ENCODE measurements at regions not wholly inside any gene's neighbourhood (a gene's known extent, or its start where the extent isn't known, plus 50 kb on each side); places are given as distances from the start of the nearest gene placed in this dataset.

GRCh38 chr4:24203926-24204325, 314.1 kb upstream of the PPARGC1A start:
- TF ChIP-seq, protein P1, sequence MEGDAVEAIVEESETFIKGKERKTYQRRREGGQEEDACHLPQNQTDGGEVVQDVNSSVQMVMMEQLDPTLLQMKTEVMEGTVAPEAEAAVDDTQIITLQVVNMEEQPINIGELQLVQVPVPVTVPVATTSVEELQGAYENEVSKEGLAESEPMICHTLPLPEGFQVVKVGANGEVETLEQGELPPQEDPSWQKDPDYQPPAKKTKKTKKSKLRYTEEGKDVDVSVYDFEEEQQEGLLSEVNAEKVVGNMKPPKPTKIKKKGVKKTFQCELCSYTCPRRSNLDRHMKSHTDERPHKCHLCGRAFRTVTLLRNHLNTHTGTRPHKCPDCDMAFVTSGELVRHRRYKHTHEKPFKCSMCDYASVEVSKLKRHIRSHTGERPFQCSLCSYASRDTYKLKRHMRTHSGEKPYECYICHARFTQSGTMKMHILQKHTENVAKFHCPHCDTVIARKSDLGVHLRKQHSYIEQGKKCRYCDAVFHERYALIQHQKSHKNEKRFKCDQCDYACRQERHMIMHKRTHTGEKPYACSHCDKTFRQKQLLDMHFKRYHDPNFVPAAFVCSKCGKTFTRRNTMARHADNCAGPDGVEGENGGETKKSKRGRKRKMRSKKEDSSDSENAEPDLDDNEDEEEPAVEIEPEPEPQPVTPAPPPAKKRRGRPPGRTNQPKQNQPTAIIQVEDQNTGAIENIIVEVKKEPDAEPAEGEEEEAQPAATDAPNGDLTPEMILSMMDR (IDR thresholded peaks at IDR 0.05) = no peak
- ATAC-seq (no peak), DNase-seq (no peak)
- Histone ChIP-seq H3K4me1 (ENCODE audit: low read depth) (no peaks in the 10 kb centered on the region), H3K9me3 (no peaks in the 10 kb centered on the region), H3K36me3 (ENCODE audit: low read depth) (no peaks in the 10 kb centered on the region), H3K4me3 (no peak overlapping the region)
- intact Hi-C loops (cut with DNase I, micrococcal nuclease) = no loop called here

DNA sequence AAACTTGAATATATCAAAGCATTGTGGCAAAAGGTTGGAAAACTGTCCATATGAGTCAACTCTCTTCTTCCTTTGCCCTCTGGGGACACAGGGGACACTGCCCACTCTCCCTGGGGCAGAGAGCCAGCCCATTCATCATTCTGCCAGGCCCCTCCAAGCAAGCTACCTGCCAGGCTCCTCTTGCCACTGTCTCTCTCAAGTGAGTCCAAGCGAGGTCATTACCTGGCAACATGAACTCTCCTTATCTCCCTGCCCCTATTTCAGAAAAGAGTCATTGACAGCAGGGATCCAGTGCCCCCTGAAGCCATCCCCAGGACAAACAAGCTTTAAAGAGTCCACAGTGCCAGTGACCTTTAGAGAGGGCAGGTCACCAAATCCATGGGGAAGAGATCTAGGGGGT, 312.7 kb upstream of the PPARGC1A start:
- intact Hi-C loops (cut with DNase I, micrococcal nuclease) = no loop called here
- TF ChIP-seq, protein P1 (IDR thresholded peaks at IDR 0.05) = no peak
- H3K4me3 ChIP-seq = no peak overlapping the region
- H3K9me3 ChIP-seq = no peaks in the 10 kb centered on the region
- ATAC-seq (no peak), DNase-seq (no peak)
- no peaks in the 10 kb centered on the region for H3K4me1 ChIP-seq (ENCODE audit: low read depth)
- H3K36me3 ChIP-seq (ENCODE audit: low read depth) = no peaks in the 10 kb centered on the region

GRCh38 chr4:24197955-24198354, 308.1 kb upstream of the PPARGC1A start:
- intact Hi-C loops (cut with DNase I, micrococcal nuclease) = no loop called here
- Histone ChIP-seq H3K4me3 (no peak overlapping the region), H3K36me3 (ENCODE audit: low read depth) (no peaks in the 10 kb centered on the region), H3K9me3 (no peaks in the 10 kb centered on the region), H3K4me1 (ENCODE audit: low read depth) (no peaks in the 10 kb centered on the region)
- no peak for ATAC-seq
- DNase-seq = no peak
- TF ChIP-seq, protein P1 (IDR thresholded peaks at IDR 0.05) = no peak

DNA sequence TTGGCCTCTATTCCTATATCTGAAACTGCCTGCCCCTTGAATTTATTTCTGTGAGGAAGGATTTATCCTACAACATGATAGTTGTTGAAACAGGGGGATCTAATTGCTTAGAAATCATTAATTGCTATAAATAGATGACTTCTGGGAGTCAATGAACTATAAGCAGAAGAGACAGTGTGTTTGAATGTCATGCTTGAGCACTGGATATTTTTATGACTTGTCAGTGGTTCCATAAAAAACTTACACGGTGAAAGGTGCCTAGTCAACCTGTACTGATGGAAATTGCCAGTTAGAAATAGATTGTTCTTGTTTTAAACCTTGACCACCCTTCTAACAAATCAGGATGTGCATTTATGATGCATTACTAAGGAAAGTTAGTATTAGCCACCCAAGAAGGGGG, 306.9 kb upstream of the PPARGC1A start:
- H3K36me3 ChIP-seq (ENCODE audit: low read depth) = no peaks in the 10 kb centered on the region
- no peak for DNase-seq
- TF ChIP-seq, protein P1 (IDR thresholded peaks at IDR 0.05) = no peak
- H3K4me1 ChIP-seq (ENCODE audit: low read depth) = no peaks in the 10 kb centered on the region
- intact Hi-C loops (cut with DNase I, micrococcal nuclease) = no loop called here
- no peak overlapping the region for H3K4me3 ChIP-seq
- H3K9me3 ChIP-seq = no peaks in the 10 kb centered on the region
- no peak for ATAC-seq

- TF ChIP-seq, protein P1 (IDR thresholded peaks at IDR 0.05) = no peak
- intact Hi-C loops (cut with DNase I, micrococcal nuclease) = no loop called here
- Histone ChIP-seq H3K4me1 (ENCODE audit: low read depth) (no peaks in the 10 kb centered on the region), H3K36me3 (ENCODE audit: low read depth) (no peaks in the 10 kb centered on the region), H3K9me3 (no peaks in the 10 kb centered on the region), H3K4me3 (no peak overlapping the region)
- no peak for DNase-seq
- ATAC-seq = peak; percentile 18
Observed at GRCh38 chr4:24195991-24196736, 306.3 kb upstream of the PPARGC1A start.
